ENCODE measurements at regions not wholly inside any gene's neighbourhood (a gene's known extent, or its start where the extent isn't known, plus 50 kb on each side); places are given as distances from the start of the nearest gene placed in this dataset.
"Not testable (repeated sequence)": the region's sequence is repeated elsewhere in the genome, so short reads cannot be mapped to it uniquely, and the experiment has no call there.

GRCh38 chr12:123056053-123056452 is 75.6 kb downstream of the ARL6IP4 start:
- ATAC-seq: no peak
- DNase-seq: no peak
- peak overlapping the region in 3 of 10 donors; percentile 32 to 86 (median 63) for H3K27ac Mint-ChIP-seq
- peaks cover 14 to 41% (median 21%) of the 10 kb centered on the region in 4 donors for H3K4me1 Mint-ChIP-seq
- no peak overlapping the region for H3K4me3 Mint-ChIP-seq
- POLR2A ChIA-PET: interaction anchor here (0.9 kb wide), 1 partner anchor 12 kb away, joined by 3 read pairs; no protein-coding TSS in a partner anchor
- peaks cover 0 to 20% (median 2%) of the 10 kb centered on the region in 3 donors for H3K36me3 Mint-ChIP-seq
- no peaks in the 10 kb centered on the region for H3K27me3 Mint-ChIP-seq
- H3K9me3 Mint-ChIP-seq: no peaks in the 10 kb centered on the region

GRCh38 chr12:123055281-123055766 is 74.8 kb downstream of the ARL6IP4 start:
- H3K4me3 Mint-ChIP-seq: no peak overlapping the region
- H3K27ac Mint-ChIP-seq: peak overlapping the region in 6 of 10 donors; percentile 0 to 86 (median 28)
- no peaks in the 10 kb centered on the region for H3K27me3 Mint-ChIP-seq
- peaks cover 14 to 39% (median 22%) of the 10 kb centered on the region in 4 donors for H3K4me1 Mint-ChIP-seq
- H3K9me3 Mint-ChIP-seq: no peaks in the 10 kb centered on the region
- DNase-seq (no peak), ATAC-seq (no peak)
- H3K36me3 Mint-ChIP-seq: peaks cover 0 to 20% (median 2%) of the 10 kb centered on the region in 3 donors
- POLR2A ChIA-PET: no interaction called here

GRCh38 chr12:123054371-123054770 is 73.9 kb downstream of the ARL6IP4 start:
- no peaks in the 10 kb centered on the region for H3K27me3 Mint-ChIP-seq
- peaks cover 0 to 20% (median 2%) of the 10 kb centered on the region in 3 donors for H3K36me3 Mint-ChIP-seq
- H3K27ac Mint-ChIP-seq: peak overlapping the region in 1 of 10 donors; percentile 37
- ATAC-seq (no peak), DNase-seq (peak in 1 of 10 donors; percentile 4)
- H3K4me3 Mint-ChIP-seq: no peak overlapping the region
- H3K9me3 Mint-ChIP-seq: no peaks in the 10 kb centered on the region
- peaks cover 16 to 38% (median 24%) of the 10 kb centered on the region in 4 donors for H3K4me1 Mint-ChIP-seq
- POLR2A ChIA-PET: no interaction called here

- POLR2A ChIA-PET: no interaction called here
- Mint-ChIP-seq H3K27ac (peak overlapping the region in 3 of 10 donors; percentile 18 to 66 (median 62)), H3K27me3 (no peaks in the 10 kb centered on the region), H3K36me3 (peaks cover 0 to 20% (median 0%) of the 10 kb centered on the region in 3 donors), H3K4me1 (peaks cover 18 to 31% (median 23%) of the 10 kb centered on the region in 4 donors), H3K4me3 (no peak overlapping the region), H3K9me3 (no peaks in the 10 kb centered on the region)
- no peak for ATAC-seq
- DNase-seq: no peak
Observed at GRCh38 chr12:123051556-123051955, 71.1 kb downstream of the ARL6IP4 start.

GRCh38 chr12:123050913-123051312 is 70.4 kb downstream of the ARL6IP4 start:
- no peak overlapping the region for H3K4me3 Mint-ChIP-seq
- no peak for ATAC-seq
- no peaks in the 10 kb centered on the region for H3K9me3 Mint-ChIP-seq
- no peak for DNase-seq
- H3K27me3 Mint-ChIP-seq: no peaks in the 10 kb centered on the region
- peak overlapping the region in 4 of 10 donors; percentile 3 to 67 (median 46) for H3K27ac Mint-ChIP-seq
- POLR2A ChIA-PET: interaction anchor here (0.6 kb wide), 1 partner anchor 353 kb away, joined by 3 read pairs; no protein-coding TSS in a partner anchor
- H3K4me1 Mint-ChIP-seq: peaks cover 19 to 37% (median 28%) of the 10 kb centered on the region in 4 donors
- H3K36me3 Mint-ChIP-seq: peaks cover 0 to 15% (median 0%) of the 10 kb centered on the region in 3 donors

- POLR2A ChIA-PET: no interaction called here
- no peak for DNase-seq
- no peaks in the 10 kb centered on the region for H3K27me3 Mint-ChIP-seq
- H3K9me3 Mint-ChIP-seq: no peaks in the 10 kb centered on the region
- no peak for ATAC-seq
- no peak overlapping the region for H3K4me3 Mint-ChIP-seq
- H3K27ac Mint-ChIP-seq: peak overlapping the region in 6 of 10 donors; percentile 6 to 72 (median 46)
- H3K36me3 Mint-ChIP-seq: peaks cover 0 to 10% (median 0%) of the 10 kb centered on the region in 3 donors
- H3K4me1 Mint-ChIP-seq: peaks cover 17 to 43% (median 32%) of the 10 kb centered on the region in 4 donors
Observed at GRCh38 chr12:123050331-123050831, 69.9 kb downstream of the ARL6IP4 start.

GRCh38 chr12:123049398-123050240 is 69.1 kb downstream of the ARL6IP4 start:
- no peak overlapping the region for H3K4me3 Mint-ChIP-seq
- H3K36me3 Mint-ChIP-seq: peaks cover 0 to 2% (median 0%) of the 10 kb centered on the region in 3 donors
- POLR2A ChIA-PET: interaction anchor here (1.1 kb wide), 1 partner anchor 74 kb away, joined by 6 read pairs; the partner anchor contains the start of gene OGFOD2
- ATAC-seq (no peak), DNase-seq (no peak)
- H3K4me1 Mint-ChIP-seq: peaks cover 24 to 50% (median 39%) of the 10 kb centered on the region in 4 donors
- H3K27me3 Mint-ChIP-seq: no peaks in the 10 kb centered on the region
- H3K27ac Mint-ChIP-seq: peak overlapping the region in 6 of 10 donors; percentile 6 to 81 (median 55)
- H3K9me3 Mint-ChIP-seq: no peaks in the 10 kb centered on the region

- DNase-seq, ATAC-seq, H3K4me3 Mint-ChIP-seq, H3K9me3 Mint-ChIP-seq, POLR2A ChIA-PET, H3K27me3 Mint-ChIP-seq, H3K36me3 Mint-ChIP-seq: not testable (repeated sequence)
- Mint-ChIP-seq H3K4me1 (peaks cover 36 to 68% (median 56%) of the 10 kb centered on the region in 4 donors), H3K27ac (peak overlapping the region in 3 of 10 donors; percentile 7 to 71 (median 46))
Observed at GRCh38 chr12:123047892-123048291, 67.4 kb downstream of the ARL6IP4 start.

GRCh38 chr12:123047289-123047688 is 66.8 kb downstream of the ARL6IP4 start:
- ATAC-seq (no peak), DNase-seq (no peak)
- Mint-ChIP-seq H3K36me3 (no peaks in the 10 kb centered on the region), H3K27me3 (no peaks in the 10 kb centered on the region), H3K4me3 (no peak overlapping the region), H3K9me3 (no peaks in the 10 kb centered on the region), H3K27ac (peak overlapping the region in 7 of 10 donors; percentile 36 to 94 (median 56)), H3K4me1 (peaks cover 36 to 69% (median 60%) of the 10 kb centered on the region in 4 donors)
- POLR2A ChIA-PET: interaction anchor here (2.7 kb wide), 1 partner anchor 28 kb away, joined by 7 read pairs; no protein-coding TSS in a partner anchor

- ATAC-seq (no peak), DNase-seq (no peak)
- H3K9me3 Mint-ChIP-seq: no peaks in the 10 kb centered on the region
- peaks cover 0 to 2% (median 0%) of the 10 kb centered on the region in 3 donors for H3K36me3 Mint-ChIP-seq
- H3K27ac Mint-ChIP-seq: peak overlapping the region in 7 of 10 donors; percentile 31 to 94 (median 86)
- H3K27me3 Mint-ChIP-seq: no peaks in the 10 kb centered on the region
- peaks cover 33 to 65% (median 58%) of the 10 kb centered on the region in 4 donors for H3K4me1 Mint-ChIP-seq
- no peak overlapping the region for H3K4me3 Mint-ChIP-seq
- POLR2A ChIA-PET: interaction anchor here (2.7 kb wide), 1 partner anchor 29 kb away, joined by 7 read pairs; no protein-coding TSS in a partner anchor
Observed at GRCh38 chr12:123046431-123046830, 66.0 kb downstream of the ARL6IP4 start.

GRCh38 chr12:123045678-123046077 is 65.2 kb downstream of the ARL6IP4 start:
- Mint-ChIP-seq H3K27me3 (no peaks in the 10 kb centered on the region), H3K4me1 (peaks cover 31 to 58% (median 52%) of the 10 kb centered on the region in 4 donors), H3K27ac (peak overlapping the region; percentile 62 to 99 (median 92)), H3K36me3 (peaks cover 0 to 2% (median 0%) of the 10 kb centered on the region in 3 donors), H3K4me3 (no peak overlapping the region), H3K9me3 (no peaks in the 10 kb centered on the region)
- no peak for DNase-seq
- ATAC-seq: no peak
- POLR2A ChIA-PET: interaction anchor here (0.6 to 4.8 kb wide), 3 partner anchors 29 to 222 kb away, joined by 3 to 53 read pairs (median 7); partner anchors contain the start of genes MPHOSPH9 and MTRFR

GRCh38 chr12:123044351-123044750 is 63.9 kb downstream of the ARL6IP4 start:
- Mint-ChIP-seq H3K4me1 (peaks cover 27 to 50% (median 48%) of the 10 kb centered on the region in 4 donors), H3K36me3 (peaks cover 0 to 6% (median 0%) of the 10 kb centered on the region in 3 donors), H3K27ac (peak overlapping the region; percentile 88 to 99 (median 94)), H3K27me3 (no peaks in the 10 kb centered on the region), H3K4me3 (peak overlapping the region in 6 of 10 donors; percentile 10 to 72 (median 56)), H3K9me3 (no peaks in the 10 kb centered on the region)
- POLR2A ChIA-PET: interaction anchor here (0.8 to 4.8 kb wide), 12 partner anchors 15 to 195 kb away, joined by 3 to 53 read pairs (median 7); partner anchors contain the start of genes MPHOSPH9, MTRFR and PITPNM2
- DNase-seq (no peak), ATAC-seq (no peak)
